RWPE1 (cell line): ENCODE measurements at regions not wholly inside any gene's neighbourhood (a gene's known extent, or its start where the extent isn't known, plus 50 kb on each side); places are given as distances from the start of the nearest gene placed in this dataset.

Experiments used
- CTCF ChIA-PET: fragments of 350-600 bp; sonication (Branson Sonifier 250); formaldehyde crosslinking; extraction: SDS; loops from one replicate; lab custom pipeline; 2021; lab: Yijun Ruan, JAX
- POLR2A ChIA-PET: fragments of 400-600 bp; formaldehyde crosslinking; extraction: SDS; loops from one replicate; lab custom pipeline; 2020; ENCODE audit warnings: antibody characterized with exemption; ENCODE audit not compliant: low non-redundant PET; lab: Yijun Ruan, JAX
- DNase-seq: peaks from one replicate; pipeline ENCODE4 v3.0.0; 2012; ENCODE audit warnings: low spot score
- H3K27ac ChIP-seq: fragments of 450-650 bp; 2 replicates; pipeline ENCODE4 v1.5.1; 2017
- CTCF ChIP-seq: fragments of 450-650 bp; conservative IDR thresholded peaks from 2 replicates; pipeline ENCODE4 v1.5.1; 2017; ENCODE audit warnings: low read depth, mild to moderate bottlenecking

GRCh38 chr6:62391358-62391757, 105.3 kb upstream of the KHDRBS2 start:
- CTCF ChIA-PET, result no interaction called here
- H3K27ac ChIP-seq, result no peak overlapping the region
- POLR2A ChIA-PET, result no interaction called here
- no peak for DNase-seq
- no peak for TF ChIP-seq CTCF

GRCh38 chr6:62390401-62390800, 104.4 kb upstream of the KHDRBS2 start:
- no peak for TF ChIP-seq CTCF
- POLR2A ChIA-PET, result no interaction called here
- no peak overlapping the region for H3K27ac ChIP-seq
- DNase-seq, result peak; percentile 8
- CTCF ChIA-PET, result interaction anchor here (0.5 to 0.7 kb wide), 3 partner anchors 159 to 853 kb away, joined by 3 read pairs; no protein-coding TSS in a partner anchor

GRCh38 chr6:62371453-62372210, 85.6 kb upstream of the KHDRBS2 start:
- ChIA-PET CTCF (no interaction called here), POLR2A (no interaction called here)
- TF ChIP-seq CTCF, result no peak
- DNase-seq, result no peak
- H3K27ac ChIP-seq, result no peak overlapping the region

- ChIA-PET CTCF (no interaction called here), POLR2A (no interaction called here)
- DNase-seq, result no peak
- H3K27ac ChIP-seq, result no peak overlapping the region
- TF ChIP-seq CTCF, result no peak
Measured at GRCh38 chr6:62367601-62368000, 81.6 kb upstream of the KHDRBS2 start.

GRCh38 chr6:62362097-62362496, 76.1 kb upstream of the KHDRBS2 start:
- ChIA-PET CTCF (no interaction called here), POLR2A (no interaction called here)
- no peak for DNase-seq
- no peak for TF ChIP-seq CTCF
- no peak overlapping the region for H3K27ac ChIP-seq

GRCh38 chr6:62357835-62358234, 71.8 kb upstream of the KHDRBS2 start:
- no peak for DNase-seq
- TF ChIP-seq CTCF, result no peak
- ChIA-PET POLR2A (no interaction called here), CTCF (no interaction called here)
- H3K27ac ChIP-seq, result no peak overlapping the region
